NCI-H526 (cell line): ENCODE measurements at regions not wholly inside any gene's neighbourhood (a gene's known extent, or its start where the extent isn't known, plus 50 kb on each side); places are given as distances from the start of the nearest gene placed in this dataset.
A peak's percentile ranks its signal among the peaks of the same experiment; 100 is the strongest.

Source experiments
- DNase-seq, 2 experiments: peaks; one replicate each; lab custom pipeline; 2025; lab: John Stamatoyannopoulos, UW

DNA sequence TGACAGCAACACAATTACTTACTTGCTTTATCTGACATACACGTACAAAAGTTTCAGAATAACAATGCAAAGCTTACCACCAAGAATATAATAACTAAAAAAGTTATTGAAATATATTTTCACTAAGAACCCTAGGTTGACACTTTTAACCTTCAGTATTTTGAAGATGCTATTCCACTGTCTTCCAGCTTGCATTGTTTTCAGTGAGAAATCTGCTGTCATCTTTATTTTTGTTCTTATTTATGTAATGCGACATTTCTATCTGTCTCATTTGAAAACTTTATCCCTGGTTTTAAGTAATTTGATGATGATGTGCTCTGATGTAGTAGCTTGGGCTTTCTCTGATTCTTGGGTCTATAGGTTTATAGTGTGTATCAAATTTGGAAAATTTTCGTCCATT lies 165.0 kb upstream of the SMIM21 start:
- no peak for DNase-seq

DNA sequence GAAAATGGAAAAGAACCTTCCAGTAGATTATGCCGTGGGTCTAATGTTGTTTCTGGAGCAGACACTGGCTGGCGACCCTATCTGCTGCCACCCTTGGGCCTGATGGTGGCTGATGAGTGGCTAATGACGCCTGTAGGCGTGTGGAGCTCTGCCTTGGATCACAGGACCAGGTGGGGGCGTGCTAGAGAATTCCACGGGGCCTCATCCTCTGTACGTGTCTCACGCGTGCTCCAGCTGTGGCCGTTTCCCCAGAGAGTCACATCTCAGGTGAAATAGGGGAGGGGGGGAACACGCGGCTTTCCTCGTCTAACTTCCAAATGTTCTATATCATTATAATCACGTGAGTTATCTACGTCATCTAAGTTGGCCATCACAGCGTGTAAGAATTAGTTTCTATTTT lies 160.9 kb upstream of the SMIM21 start:
- no peak for DNase-seq

DNA sequence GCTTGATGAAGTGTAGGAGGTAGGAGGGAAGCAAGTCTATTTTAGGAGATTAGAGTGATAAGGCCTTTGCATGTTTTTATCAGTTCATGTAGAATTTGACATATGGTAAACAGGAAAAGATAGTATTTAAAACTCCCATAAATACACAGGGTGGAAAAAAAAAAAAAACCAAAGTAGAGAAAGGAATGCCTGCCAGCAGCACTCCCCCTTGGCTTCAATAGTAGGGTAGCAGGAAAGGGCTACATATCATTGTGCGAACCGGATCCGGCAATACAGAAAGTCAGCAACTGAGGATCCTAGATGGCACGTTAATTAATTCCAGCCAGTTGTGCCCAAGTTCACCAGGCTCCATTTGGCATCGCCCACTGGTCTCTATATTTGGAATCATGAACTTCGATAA lies 159.6 kb upstream of the SMIM21 start:
- peak; percentile 24 to 38 for DNase-seq

- peak; percentile 94 to 99 for DNase-seq
Measured at GRCh38 chr18:75586130-75586889, 158.8 kb upstream of the SMIM21 start.

- DNase-seq: no peak
Measured at GRCh38 chr18:75582940-75583339, 155.4 kb upstream of the SMIM21 start.

DNA sequence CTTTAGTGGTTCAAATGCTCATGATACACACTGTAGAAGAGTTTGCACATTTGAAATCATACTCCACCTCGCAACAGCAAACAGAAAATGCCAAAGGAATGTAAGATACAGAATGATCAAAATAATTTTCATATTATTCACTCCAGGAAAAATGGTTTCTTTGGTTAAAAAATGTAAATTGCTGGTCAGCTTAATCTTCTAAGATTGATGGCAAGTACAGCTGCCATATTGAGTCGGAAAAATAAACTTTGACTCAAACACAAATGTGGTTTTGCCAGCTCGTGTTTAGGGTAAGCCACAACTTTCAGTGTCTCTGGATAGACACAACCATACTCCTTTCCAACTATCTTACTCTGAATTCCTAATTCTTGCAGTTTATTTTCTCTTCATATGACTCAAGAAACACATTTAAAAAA lies 154.9 kb upstream of the SMIM21 start:
- DNase-seq: no peak

GRCh38 chr18:75581336-75582131 lies 154.0 kb upstream of the SMIM21 start:
- DNase-seq: no peak

- no peak for DNase-seq
Measured at GRCh38 chr18:75574187-75574586, 146.7 kb upstream of the SMIM21 start.

DNA sequence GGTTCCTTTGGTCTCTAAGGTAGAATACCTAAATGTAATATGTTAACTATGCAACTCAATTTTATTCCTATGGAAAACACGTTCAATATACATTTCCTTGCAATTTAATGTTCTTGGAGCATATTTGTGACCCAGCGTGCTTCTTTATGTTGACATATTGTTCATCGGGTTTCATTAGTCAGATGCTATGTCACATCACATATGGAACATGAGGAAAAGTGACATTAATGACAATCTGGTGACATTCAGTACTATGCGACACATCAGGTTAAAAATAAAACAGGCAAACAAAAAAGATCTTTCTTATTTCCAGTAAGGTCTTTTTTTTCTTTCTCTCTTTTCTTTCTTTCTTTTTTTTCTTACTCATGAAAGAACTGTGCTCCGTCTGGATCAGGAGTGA lies 135.6 kb upstream of the SMIM21 start:
- no peak for DNase-seq

GRCh38 chr18:75562216-75562615 lies 134.7 kb upstream of the SMIM21 start:
- no peak for DNase-seq

- no peak for DNase-seq
Measured at GRCh38 chr18:75558790-75559189, 131.3 kb upstream of the SMIM21 start.

DNA sequence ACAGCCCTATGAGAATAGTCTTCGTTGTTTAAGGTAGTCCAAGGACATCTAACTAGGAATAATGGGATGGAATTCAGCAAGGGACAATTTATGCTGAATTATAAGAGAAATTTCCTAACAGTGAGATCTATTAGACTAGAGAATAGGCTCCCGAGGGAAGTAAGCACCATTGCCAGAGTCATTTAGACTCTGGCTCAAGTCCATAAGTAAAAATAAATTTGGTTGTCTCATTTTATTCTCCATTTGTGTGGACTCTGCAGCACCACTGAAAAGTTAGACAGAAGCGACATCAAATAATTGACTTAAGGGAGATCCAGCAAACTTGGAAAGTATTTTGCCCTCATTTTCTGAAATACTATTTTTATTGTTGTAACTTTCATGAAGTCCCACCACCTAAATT lies 129.3 kb upstream of the SMIM21 start:
- DNase-seq: no peak

DNA sequence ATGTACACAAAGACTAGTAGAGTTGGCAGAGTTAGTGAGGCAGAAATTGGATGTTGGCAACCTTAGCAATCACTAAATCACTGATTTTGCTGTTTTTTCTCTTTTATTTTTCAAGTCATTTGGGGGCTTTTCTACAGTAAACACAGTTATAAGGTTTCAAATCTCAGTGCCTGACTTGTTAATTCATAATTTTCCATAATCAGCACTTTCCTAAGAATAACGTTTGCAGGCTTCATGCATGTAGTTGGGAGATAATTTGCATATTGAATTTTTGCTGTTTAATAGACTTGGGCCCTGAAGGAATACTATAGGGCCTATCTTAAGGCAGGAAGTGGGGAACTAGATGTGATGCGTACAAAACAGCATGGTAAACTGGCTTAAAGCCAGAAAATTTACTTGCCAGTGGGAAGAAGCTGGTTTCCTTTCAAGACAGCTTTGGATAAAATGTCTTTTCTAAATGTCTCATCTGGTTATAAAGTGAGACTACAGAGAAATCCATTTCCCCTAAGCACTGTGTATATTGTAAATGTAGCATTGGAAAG lies 127.2 kb upstream of the SMIM21 start:
- DNase-seq: no peak

DNA sequence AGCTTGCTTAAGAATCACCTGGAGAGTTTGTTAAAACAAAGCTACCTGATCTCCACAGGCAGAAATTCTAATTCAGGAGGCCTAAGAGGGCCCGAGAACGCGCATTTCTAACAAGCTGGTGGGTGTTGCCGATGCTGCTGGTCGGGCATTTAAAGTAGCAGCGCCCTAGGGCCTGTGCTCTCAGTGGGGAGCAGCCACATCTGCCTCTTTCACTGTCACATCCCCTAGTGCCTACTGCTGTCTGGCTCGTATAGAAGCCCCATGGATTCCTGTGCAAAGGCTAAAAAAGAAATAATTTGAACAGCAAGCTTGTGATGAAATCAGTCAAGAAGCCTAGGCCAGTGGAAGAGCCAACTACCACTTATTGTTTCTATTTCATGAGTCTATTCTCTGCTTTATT lies 126.7 kb upstream of the SMIM21 start:
- DNase-seq: no peak

DNA sequence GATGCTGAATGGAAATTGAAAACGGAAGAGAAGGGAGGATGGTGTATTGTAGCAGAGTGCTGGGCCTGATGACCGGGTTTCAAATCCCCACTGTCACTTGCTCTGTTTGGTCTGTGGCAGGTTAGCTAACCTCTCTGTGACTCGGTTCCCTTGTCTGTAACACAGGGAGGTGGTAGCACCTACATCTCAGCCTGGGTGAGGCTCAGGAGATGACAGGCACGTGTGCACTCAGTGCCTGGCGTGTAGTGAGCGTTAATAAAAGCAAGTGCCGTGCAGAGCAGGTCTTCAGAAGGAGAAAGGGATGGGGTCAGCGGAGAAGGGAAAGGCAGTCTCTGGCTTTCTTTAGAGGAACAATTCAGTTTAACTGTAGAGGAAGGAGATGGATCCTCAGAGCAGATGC lies 125.5 kb upstream of the SMIM21 start:
- no peak for DNase-seq

- no peak for DNase-seq
Measured at GRCh38 chr18:75551071-75551470, 123.6 kb upstream of the SMIM21 start.

- DNase-seq: peak; percentile 89 to 92
Measured at GRCh38 chr18:75548353-75548905, 120.9 kb upstream of the SMIM21 start.

DNA sequence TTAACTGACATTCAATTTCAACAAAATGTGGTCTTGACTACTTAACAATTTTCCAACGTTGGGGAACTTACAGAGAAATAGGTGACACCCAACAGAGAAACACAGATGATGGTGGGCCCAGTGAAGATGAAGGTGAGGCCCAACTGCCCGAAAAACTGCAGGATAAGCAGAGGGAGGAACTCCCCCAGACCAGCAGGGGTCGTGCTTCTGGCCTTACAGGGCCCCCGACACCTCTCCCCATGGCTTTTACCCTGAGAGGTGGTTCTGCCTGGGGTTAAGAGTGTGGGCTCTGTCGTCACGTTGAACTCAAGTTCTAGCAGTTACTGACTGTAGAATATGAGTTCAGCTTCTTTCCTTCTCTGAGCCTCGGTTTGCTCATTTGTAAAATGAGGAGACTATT lies 119.5 kb upstream of the SMIM21 start:
- no peak for DNase-seq

- DNase-seq: no peak
Measured at GRCh38 chr18:75545189-75545588, 117.7 kb upstream of the SMIM21 start.

- DNase-seq: no peak
Measured at GRCh38 chr18:75544496-75544895, 117.0 kb upstream of the SMIM21 start.

GRCh38 chr18:75544051-75544481 lies 116.6 kb upstream of the SMIM21 start:
- DNase-seq: no peak

DNA sequence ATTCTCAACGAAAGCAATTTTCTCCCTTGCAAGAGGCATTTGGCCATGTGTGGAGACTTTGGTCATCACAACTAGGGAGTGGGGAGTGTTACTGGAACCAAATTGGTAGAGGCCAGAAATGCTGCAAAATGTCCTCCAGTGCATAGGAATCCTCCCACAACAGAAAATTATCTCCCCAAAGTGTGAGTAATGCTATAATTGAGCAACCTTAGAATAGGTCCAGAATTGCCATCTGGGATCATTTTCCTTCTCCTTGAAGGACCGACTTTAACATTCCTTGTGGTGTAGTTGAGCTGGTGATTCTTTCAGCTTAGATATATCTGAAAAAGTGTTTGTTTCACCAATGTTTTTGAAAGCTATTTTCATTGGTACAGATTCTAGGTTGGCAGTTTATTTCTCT lies 111.2 kb upstream of the SMIM21 start:
- no peak for DNase-seq

DNA sequence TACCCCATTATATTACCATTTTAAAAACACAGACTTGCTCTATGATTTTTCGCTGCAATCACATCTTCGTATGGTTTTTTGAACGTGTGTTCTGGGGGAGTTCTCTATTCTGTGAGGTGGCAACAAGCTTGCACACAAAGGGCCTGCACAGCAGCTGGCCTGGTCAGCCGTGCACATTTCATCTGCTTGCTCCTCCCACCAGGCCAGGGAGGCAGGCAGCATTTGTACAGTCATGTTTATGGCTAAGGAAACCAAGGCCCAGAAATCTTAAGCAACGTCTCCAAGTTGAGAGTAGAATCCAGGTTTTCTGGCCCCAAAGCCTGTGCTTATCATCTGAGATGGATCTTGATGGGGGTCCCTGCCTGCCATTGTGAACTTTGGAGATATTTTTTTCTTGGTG lies 106.4 kb upstream of the SMIM21 start:
- DNase-seq: no peak
